GM12878 (cell line): ENCODE measurements at regions not wholly inside any gene's neighbourhood (a gene's known extent, or its start where the extent isn't known, plus 50 kb on each side); places are given as distances from the start of the nearest gene placed in this dataset.

Experiments
- ATAC-seq: fragments of 200-7000 bp; cut with Tn5 transposase; 3 replicates; pipeline ENCODE4 v1.9.1; 2020; ENCODE audit warnings: mild to moderate bottlenecking, moderate library complexity
- BruUV-seq: library from RNA; stranded (reverse); fragments of 400-500 nt; replicated peaks from 2 replicates; lab custom pipeline; 2021; lab: Mats Ljungman, UMichigan
- CTCF ChIA-PET: fragments of 300-600 bp; sonication (Branson Sonifier 250); formaldehyde crosslinking; extraction: SDS; loops from one replicate; lab custom pipeline; 2021; ENCODE audit warnings: inconsistent platforms; lab: Yijun Ruan, JAX
- POLR2A ChIA-PET: fragments of 350-600 bp; formaldehyde crosslinking; extraction: SDS; loops from one replicate; lab custom pipeline; 2021; ENCODE audit warnings: inconsistent platforms; lab: Charles Lee
- RAD21 ChIA-PET: fragments of 300-600 bp; sonication (Branson Sonifier 250); formaldehyde crosslinking; loops from one replicate; lab custom pipeline; 2023; ENCODE audit warnings: antibody characterized with exemption; ENCODE audit not compliant: unreplicated experiment; lab: Charles Lee
- SMC1A ChIA-PET: fragments of 300-600 bp; sonication (Branson Sonifier 250); formaldehyde crosslinking; loops from one replicate; lab custom pipeline; 2023; ENCODE audit not compliant: unreplicated experiment, uncharacterized antibody; lab: Charles Lee
- DNase-seq: peaks from one replicate; pipeline ENCODE4 v3.0.0-alpha.2; 2011; ENCODE audit warnings: low read depth, low spot score
- FAIRE-seq: peaks from 3 replicates; lab custom pipeline; 2011; peaks lifted over from hg19 to GRCh38; lab: Jason Lieb, UNC
- H2AFZ ChIP-seq: 2 replicates; pipeline ENCODE4 v1.6.0; 2011; ENCODE audit warnings: low read depth, low read length, control low read depth; ENCODE audit not compliant: control insufficient read depth
- H3K27ac ChIP-seq: 2 replicates; pipeline ENCODE4 v1.5.1; 2011; ENCODE audit warnings: control low read depth; ENCODE audit not compliant: control insufficient read depth, insufficient read depth
- H3K27me3 ChIP-seq, 2 experiments: replicated peaks in 1 of 2; 2 replicates each; pipeline versions ENCODE4 v1.6.0 to v1.6.1; 2011; ENCODE audit warnings: low read length in 1 of 2; ENCODE audit not compliant: control insufficient read depth in 2 of 2, insufficient read depth in 2 of 2
- H3K36me3 ChIP-seq, 2 experiments: 2 replicates each; pipeline ENCODE4 v1.5.1; 2011; ENCODE audit warnings: low read length in 1 of 2; ENCODE audit not compliant: control insufficient read depth in 2 of 2, insufficient read depth in 2 of 2
- H3K4me1 ChIP-seq: 2 replicates; pipeline ENCODE4 v1.6.1; 2011; ENCODE audit warnings: mild to moderate bottlenecking, low read length, moderate library complexity, mixed read lengths; ENCODE audit not compliant: control insufficient read depth, insufficient read depth
- H3K4me2 ChIP-seq: 2 replicates; pipeline ENCODE4 v1.6.0; 2011; ENCODE audit warnings: control low read depth; ENCODE audit not compliant: control insufficient read depth, insufficient read depth
- H3K4me3 ChIP-seq: fragments of 200-600 bp; sonication (generic); 2 replicates; pipeline ENCODE4 v1.5.1; 2016
- H3K79me2 ChIP-seq: 2 replicates; pipeline ENCODE4 v1.6.0; 2011; ENCODE audit warnings: low read length; ENCODE audit not compliant: control insufficient read depth, insufficient read depth
- H3K9ac ChIP-seq: 2 replicates; pipeline ENCODE4 v1.8.0; 2011; ENCODE audit warnings: low read length, control low read depth, mixed read lengths; ENCODE audit not compliant: control insufficient read depth, insufficient read depth
- H3K9me3 ChIP-seq: replicated peaks from 3 replicates; pipeline ENCODE4 v1.5.1; 2011; ENCODE audit warnings: mild to moderate bottlenecking, low read length; ENCODE audit not compliant: control insufficient read depth, insufficient read depth
- H4K20me1 ChIP-seq: 2 replicates; pipeline ENCODE4 v1.6.0; 2011; ENCODE audit not compliant: control insufficient read depth, insufficient read depth
- CHD4 ChIP-seq: fragments of 200-600 bp; sonication (generic); IDR thresholded peaks from 2 replicates; pipeline ENCODE4 v1.6.1; 2016; ENCODE audit warnings: mild to moderate bottlenecking
- GATAD2B ChIP-seq: fragments of 450-650 bp; conservative IDR thresholded peaks from 2 replicates; pipeline ENCODE4 v1.6.1; 2017; ENCODE audit warnings: low read depth, mild to moderate bottlenecking, moderate library complexity
- HDAC6 ChIP-seq: fragments of 200-600 bp; sonication (generic); IDR thresholded peaks from one replicate; pipeline ENCODE4 v1.8.0; 2017; ENCODE audit warnings: antibody characterized with exemption; ENCODE audit not compliant: unreplicated experiment
- MTA3 ChIP-seq: IDR thresholded peaks from 2 replicates; pipeline ENCODE4 v1.6.1; 2012; ENCODE audit warnings: low read length, inconsistent platforms, borderline replicate concordance
- PML ChIP-seq: IDR thresholded peaks from 2 replicates; pipeline ENCODE4 v1.6.1; 2012; ENCODE audit warnings: low read length, inconsistent platforms
- SIN3A ChIP-seq: IDR thresholded peaks from 2 replicates; pipeline ENCODE4 v1.6.1; 2012; ENCODE audit warnings: low read depth, low read length, improper control_type of control experiment
- SMARCA5 ChIP-seq: fragments of 450-650 bp; IDR thresholded peaks from 2 replicates; pipeline ENCODE4 v1.6.1; 2017; ENCODE audit warnings: mild to moderate bottlenecking
- SP1 ChIP-seq: IDR thresholded peaks from one replicate; pipeline ENCODE4 v1.6.1; 2011; ENCODE audit warnings: low read depth, low read length
- TARDBP ChIP-seq: IDR thresholded peaks from 2 replicates; pipeline ENCODE4 v1.6.1; 2016; ENCODE audit warnings: borderline replicate concordance
- TBL1XR1 ChIP-seq: IDR thresholded peaks from 2 replicates; pipeline ENCODE4 v1.6.1; 2012; ENCODE audit warnings: low read depth, low read length, improper control_type of control experiment
- YY1 ChIP-seq: IDR thresholded peaks from 2 replicates; pipeline ENCODE4 v1.6.1; 2011; ENCODE audit warnings: low read depth, mild to moderate bottlenecking, low read length
- ZNF24 ChIP-seq: fragments of 450-650 bp; IDR thresholded peaks from 2 replicates; pipeline ENCODE4 v1.6.1; 2017; ENCODE audit warnings: antibody characterized with exemption, mild to moderate bottlenecking
- WGBS: methylation state at CpG from one replicate; pipeline ENCODE4 v1.1.6; 2016; ENCODE audit warnings: low lambda C conversion rate; ENCODE audit not compliant: insufficient replicate concordance, insufficient coverage; ENCODE audit errors: missing lambda C conversion rate; 5-methylcytosine and 5-hydroxymethylcytosine counted together
- in situ Hi-C: fragments of 300-500 bp; cut with MboI; formaldehyde crosslinking; loops from 9 replicates; pipeline ENCODE4 v1.14.3; 2018; ENCODE audit warnings: mixed read lengths
- intact Hi-C: fragments of 100-400 bp; cut with micrococcal nuclease; formaldehyde crosslinking; loops from one replicate; pipeline ENCODE4 v1.14.2; 2022; ENCODE audit not compliant: unreplicated experiment
- TF ChIP-seq, protein P1 (sequence below): IDR thresholded peaks from 2 replicates; pipeline ENCODE4 v1.6.1; 2012; ENCODE audit warnings: low read depth, low read length, improper control_type of control experiment

DNA sequence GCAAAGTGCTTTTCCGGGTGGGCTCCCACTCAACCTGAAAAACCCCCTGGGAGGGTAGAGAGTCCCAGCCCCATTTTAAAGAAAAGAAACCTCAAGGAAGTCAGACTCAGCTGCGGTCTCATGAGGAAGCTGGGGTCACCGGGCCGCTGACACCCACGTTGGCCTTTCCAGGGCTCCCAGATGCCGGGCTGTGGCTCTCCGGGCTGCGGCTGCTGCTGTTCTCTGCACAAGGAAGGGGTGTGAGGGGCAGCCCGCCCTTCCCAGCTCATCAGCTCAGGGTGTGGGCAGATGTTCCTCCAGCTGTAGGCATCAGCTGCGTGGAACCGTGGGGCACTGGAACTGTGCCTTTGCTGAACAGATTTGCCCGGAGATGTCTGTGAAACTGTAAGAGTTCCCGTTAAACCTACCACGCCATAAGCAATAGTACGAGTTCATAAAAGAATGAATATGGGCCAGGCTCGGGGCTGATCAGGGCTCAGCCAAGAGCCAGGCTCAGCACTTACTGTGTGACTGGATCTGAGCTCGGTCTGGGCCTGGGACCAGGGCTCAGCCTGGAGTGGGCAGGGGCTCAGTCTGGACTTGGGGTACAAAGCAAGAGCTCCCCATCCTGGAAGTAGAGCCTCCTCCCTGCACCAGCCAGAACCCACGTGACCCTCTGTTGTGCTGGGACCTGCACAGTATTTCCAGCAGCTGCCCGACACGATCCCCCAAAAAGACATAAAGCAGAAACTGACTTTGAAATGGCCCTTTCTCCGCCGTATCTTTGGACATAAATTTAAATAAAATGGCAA, 130.2 kb upstream of the PPP1R26 start (continued):
- TF ChIP-seq PML, result no peak
- TF ChIP-seq HDAC6, result no peak

DNA sequence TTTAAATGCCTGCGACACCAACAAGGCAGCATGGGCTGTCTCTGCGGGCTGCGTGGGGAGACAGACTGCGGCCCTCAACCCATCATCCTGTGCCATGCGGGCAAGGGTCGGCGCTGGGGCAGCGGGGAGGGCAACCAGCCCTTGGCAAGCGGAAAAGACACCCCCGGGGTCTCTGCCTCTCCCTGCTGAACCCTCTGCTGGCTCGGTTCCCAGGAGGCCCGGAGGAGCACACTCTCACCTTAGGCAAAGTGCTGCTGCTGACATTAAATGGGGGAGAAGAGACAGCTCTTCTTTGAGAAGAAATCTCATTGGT, 129.6 kb upstream of the PPP1R26 start:
- H3K4me1 ChIP-seq, result no peaks in the 10 kb centered on the region
- no TSS peak for BruUV-seq
- TF ChIP-seq SMARCA5 (no peak), SP1 (no peak), GATAD2B (no peak), TARDBP (no peak), YY1 (no peak), CHD4 (no peak), SIN3A (no peak), ZNF24 (no peak), MTA3 (no peak), TBL1XR1 (no peak)
- TF ChIP-seq, protein P1, sequence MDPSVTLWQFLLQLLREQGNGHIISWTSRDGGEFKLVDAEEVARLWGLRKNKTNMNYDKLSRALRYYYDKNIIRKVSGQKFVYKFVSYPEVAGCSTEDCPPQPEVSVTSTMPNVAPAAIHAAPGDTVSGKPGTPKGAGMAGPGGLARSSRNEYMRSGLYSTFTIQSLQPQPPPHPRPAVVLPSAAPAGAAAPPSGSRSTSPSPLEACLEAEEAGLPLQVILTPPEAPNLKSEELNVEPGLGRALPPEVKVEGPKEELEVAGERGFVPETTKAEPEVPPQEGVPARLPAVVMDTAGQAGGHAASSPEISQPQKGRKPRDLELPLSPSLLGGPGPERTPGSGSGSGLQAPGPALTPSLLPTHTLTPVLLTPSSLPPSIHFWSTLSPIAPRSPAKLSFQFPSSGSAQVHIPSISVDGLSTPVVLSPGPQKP, result no peak
- no peaks in the 10 kb centered on the region for H3K79me2 ChIP-seq
- in situ Hi-C loops (no loop called here), intact Hi-C loops (no loop called here)
- no peak for FAIRE-seq
- no peak overlapping the region for H3K4me2 ChIP-seq
- DNase-seq, result no peak
- WGBS, result 51% methylated on average over 11 of the region's 12 CpGs
- H3K9ac ChIP-seq, result no peak overlapping the region
- no peak overlapping the region for H3K27ac ChIP-seq
- ATAC-seq, result no peak
- H2AFZ ChIP-seq, result no peak overlapping the region
- POLR2A ChIA-PET, result no interaction called here
- no peaks in the 10 kb centered on the region for H4K20me1 ChIP-seq
- no peaks in the 10 kb centered on the region for H3K36me3 ChIP-seq
- H3K9me3 ChIP-seq, result no peaks in the 10 kb centered on the region
- CTCF ChIA-PET, result no interaction called here
- peaks cover 0 to 3% of the 10 kb centered on the region in 2 experiments; a peak in 2 of 4 replicates for H3K27me3 ChIP-seq
- no peak overlapping the region for H3K4me3 ChIP-seq
- RAD21 ChIA-PET, result no interaction called here
- SMC1A ChIA-PET, result no interaction called here
